ENCODE measurements at regions not wholly inside any gene's neighbourhood (a gene's known extent, or its start where the extent isn't known, plus 50 kb on each side); places are given as distances from the start of the nearest gene placed in this dataset.

GRCh38 chr9:103296189-103296588 is 301.1 kb downstream of the CYLC2 start:
- dilution Hi-C loops (cut with MboI; ENCODE audit: extremely low pct_ligation_motif_present, low sequenced_read_pairs): no loop called here

GRCh38 chr9:103301051-103301450 is 305.9 kb downstream of the CYLC2 start:
- TF ChIP-seq CTCF (optimal IDR thresholded peaks at IDR 0.05 in 1 of 3, IDR thresholded peaks at IDR 0.05 in 1 of 3, conservative IDR thresholded peaks at IDR 0.05 in 1 of 3; ENCODE audit: extremely low read depth in 1 of 3, insufficient read depth in 2 of 3, low read length in 3 of 3) (no peak), EZH2 (IDR thresholded peaks at IDR 0.05; ENCODE audit: low read length) (no peak)
- no peaks in the 10 kb centered on the region for H3K36me3 ChIP-seq (ENCODE audit: control insufficient read depth in 2 of 2, extremely low read depth in 1 of 2, insufficient read depth in 2 of 2, low read length in 2 of 2)
- no peak for FAIRE-seq
- H3K4me3 ChIP-seq (ENCODE audit: control insufficient read depth in 2 of 3, extremely low read depth in 1 of 3, insufficient read depth in 2 of 3, low read depth in 1 of 3, low read length in 3 of 3): no peak overlapping the region
- no peaks in the 10 kb centered on the region for H3K4me1 ChIP-seq (ENCODE audit: control insufficient read depth, extremely low read depth, insufficient read depth, low read length)
- H3K79me2 ChIP-seq (ENCODE audit: control insufficient read depth, insufficient read depth, low read length): no peaks in the 10 kb centered on the region
- dilution Hi-C loops (cut with MboI; ENCODE audit: extremely low pct_ligation_motif_present, low sequenced_read_pairs): no loop called here
- DNase-seq (ENCODE audit: low read depth, low spot score): no peak
- H4K20me1 ChIP-seq (ENCODE audit: control insufficient read depth, extremely low read depth, insufficient read depth, low read length): no peaks in the 10 kb centered on the region
- H3K4me2 ChIP-seq (ENCODE audit: control insufficient read depth, extremely low read depth, insufficient read depth, low read depth, low read length): no peak overlapping the region
- H2AFZ ChIP-seq (ENCODE audit: control insufficient read depth, low read length): no peak overlapping the region
- no peaks in the 10 kb centered on the region for H3K9me1 ChIP-seq (ENCODE audit: control insufficient read depth, extremely low read depth, insufficient read depth, low read length)
- no peaks in the 10 kb centered on the region for H3K9me3 ChIP-seq (ENCODE audit: control insufficient read depth, low read depth, low read length)
- H3K27ac ChIP-seq (ENCODE audit: control insufficient read depth, insufficient read depth, low read length): no peak overlapping the region
- no peaks in the 10 kb centered on the region for H3K27me3 ChIP-seq (ENCODE audit: control insufficient read depth, extremely low read depth, insufficient read depth, low read length)
- no peak overlapping the region for H3K9ac ChIP-seq (ENCODE audit: control insufficient read depth, extremely low read depth, insufficient read depth, low read length)

More at GRCh38 chr9:103296189-103296588, 301.1 kb downstream of the CYLC2 start:
- Histone ChIP-seq H3K4me3 (ENCODE audit: control insufficient read depth in 2 of 3, extremely low read depth in 1 of 3, insufficient read depth in 2 of 3, low read depth in 1 of 3, low read length in 3 of 3) (no peak overlapping the region), H3K9me1 (ENCODE audit: control insufficient read depth, extremely low read depth, insufficient read depth, low read length) (no peaks in the 10 kb centered on the region), H3K27me3 (ENCODE audit: control insufficient read depth, extremely low read depth, insufficient read depth, low read length) (no peaks in the 10 kb centered on the region), H3K79me2 (ENCODE audit: control insufficient read depth, insufficient read depth, low read length) (no peaks in the 10 kb centered on the region), H3K4me1 (ENCODE audit: control insufficient read depth, extremely low read depth, insufficient read depth, low read length) (no peaks in the 10 kb centered on the region), H3K36me3 (ENCODE audit: control insufficient read depth in 2 of 2, extremely low read depth in 1 of 2, insufficient read depth in 2 of 2, low read length in 2 of 2) (no peaks in the 10 kb centered on the region), H3K9me3 (ENCODE audit: control insufficient read depth, low read depth, low read length) (no peaks in the 10 kb centered on the region), H3K27ac (ENCODE audit: control insufficient read depth, insufficient read depth, low read length) (no peak overlapping the region), H2AFZ (ENCODE audit: control insufficient read depth, low read length) (no peak overlapping the region), H3K9ac (ENCODE audit: control insufficient read depth, extremely low read depth, insufficient read depth, low read length) (no peak overlapping the region), H4K20me1 (ENCODE audit: control insufficient read depth, extremely low read depth, insufficient read depth, low read length) (no peaks in the 10 kb centered on the region), H3K4me2 (ENCODE audit: control insufficient read depth, extremely low read depth, insufficient read depth, low read depth, low read length) (no peak overlapping the region)
- DNase-seq (ENCODE audit: low read depth, low spot score): no peak
- TF ChIP-seq EZH2 (IDR thresholded peaks at IDR 0.05; ENCODE audit: low read length) (no peak), CTCF (optimal IDR thresholded peaks at IDR 0.05 in 1 of 3, IDR thresholded peaks at IDR 0.05 in 1 of 3, conservative IDR thresholded peaks at IDR 0.05 in 1 of 3; ENCODE audit: extremely low read depth in 1 of 3, insufficient read depth in 2 of 3, low read length in 3 of 3) (no peak)
- no peak for FAIRE-seq

Measured in keratinocyte (primary cell).